ENCODE measurements at regions not wholly inside any gene's neighbourhood (a gene's known extent, or its start where the extent isn't known, plus 50 kb on each side); places are given as distances from the start of the nearest gene placed in this dataset.
"Not testable (repeated sequence)": the region's sequence is repeated elsewhere in the genome, so short reads cannot be mapped to it uniquely, and the experiment has no call there.

DNA sequence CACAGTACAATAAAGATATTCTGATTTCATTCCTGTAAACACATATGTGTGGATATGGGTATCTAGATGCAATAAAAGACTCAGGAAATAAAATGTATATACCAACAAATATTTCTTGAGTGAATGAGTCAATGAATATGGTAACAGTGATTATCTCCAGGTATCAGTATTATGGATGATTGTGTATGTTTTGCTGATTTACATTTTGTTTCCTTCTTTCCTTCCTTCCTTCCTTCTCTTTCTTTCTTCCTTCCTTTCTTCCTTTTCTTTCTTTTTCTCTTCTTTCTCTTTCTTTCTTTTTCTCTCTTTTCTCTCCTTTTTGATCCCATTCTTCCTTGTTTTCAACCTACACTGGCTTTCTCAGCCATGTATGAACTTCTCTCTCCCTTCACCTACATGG lies 85.3 kb upstream of the DLX6 start:
- Mint-ChIP-seq H3K27ac (no peak overlapping the region), H3K9me3 (no peaks in the 10 kb centered on the region), H3K4me1 (no peaks in the 10 kb centered on the region), H3K36me3 (ENCODE audit: low read depth) (no peaks in the 10 kb centered on the region), H3K27me3 (peaks cover 37% of the 10 kb centered on the region), H3K4me3 (no peak overlapping the region)
- no peak for DNase-seq
- ChIA-PET CTCF (no interaction called here), POLR2A (no interaction called here)

DNA sequence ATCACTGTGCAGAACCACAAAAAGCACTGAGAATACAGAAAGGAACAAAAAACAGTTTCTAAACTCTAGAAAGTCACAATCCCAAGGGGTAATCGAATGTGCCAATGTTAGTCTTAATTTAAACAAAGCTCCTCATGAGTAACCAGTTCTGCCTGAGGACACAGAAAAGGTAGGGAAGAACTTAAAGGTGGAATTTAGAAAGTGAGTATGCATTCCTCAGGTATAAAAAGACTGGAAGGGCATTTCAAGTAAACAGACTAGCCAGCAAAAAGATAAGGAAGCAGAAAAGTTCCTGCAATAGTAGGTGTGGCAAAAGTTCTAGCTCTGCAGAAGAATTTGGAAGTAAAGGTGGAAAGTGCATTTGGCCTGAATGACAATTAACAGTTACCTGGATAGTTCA lies 84.6 kb upstream of the DLX6 start:
- DNase-seq: no peak
- no peaks in the 10 kb centered on the region for H3K9me3 Mint-ChIP-seq
- H3K36me3 Mint-ChIP-seq (ENCODE audit: low read depth): no peaks in the 10 kb centered on the region
- H3K4me3 Mint-ChIP-seq: no peak overlapping the region
- CTCF ChIA-PET: no interaction called here
- peaks cover 34% of the 10 kb centered on the region for H3K27me3 Mint-ChIP-seq
- H3K4me1 Mint-ChIP-seq: no peaks in the 10 kb centered on the region
- POLR2A ChIA-PET: no interaction called here
- no peak overlapping the region for H3K27ac Mint-ChIP-seq

- H3K27ac Mint-ChIP-seq: no peak overlapping the region
- no peaks in the 10 kb centered on the region for H3K4me1 Mint-ChIP-seq
- no peaks in the 10 kb centered on the region for H3K9me3 Mint-ChIP-seq
- H3K4me3 Mint-ChIP-seq: no peak overlapping the region
- CTCF ChIA-PET: no interaction called here
- H3K36me3 Mint-ChIP-seq (ENCODE audit: low read depth): no peaks in the 10 kb centered on the region
- POLR2A ChIA-PET: no interaction called here
- H3K27me3 Mint-ChIP-seq: peaks cover 32% of the 10 kb centered on the region
- no peak for DNase-seq
Measured at GRCh38 chr7:96921231-96921630, 84.1 kb upstream of the DLX6 start.

DNA sequence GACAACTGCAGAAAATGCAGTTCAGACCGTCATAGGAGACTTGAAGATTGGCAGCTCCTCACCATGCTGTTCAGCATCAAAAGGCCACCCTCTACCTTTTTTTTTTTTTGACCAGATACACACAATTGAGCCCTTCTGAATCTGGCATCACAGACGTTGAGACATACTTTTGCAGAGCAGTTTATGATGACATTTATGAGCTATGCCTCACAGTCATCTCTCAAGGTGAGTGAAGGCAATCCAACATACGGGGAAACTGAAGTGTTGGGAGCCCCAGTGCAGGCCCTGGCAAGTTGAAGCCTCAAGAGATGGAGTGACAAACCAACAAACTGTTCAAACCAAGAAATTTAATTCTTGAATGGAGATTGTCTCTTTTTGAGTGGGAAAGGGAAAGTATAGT lies 83.6 kb upstream of the DLX6 start:
- Mint-ChIP-seq H3K27me3 (peaks cover 31% of the 10 kb centered on the region), H3K4me3 (no peak overlapping the region), H3K36me3 (ENCODE audit: low read depth) (no peaks in the 10 kb centered on the region), H3K4me1 (no peaks in the 10 kb centered on the region), H3K9me3 (no peaks in the 10 kb centered on the region), H3K27ac (no peak overlapping the region)
- ChIA-PET POLR2A (no interaction called here), CTCF (no interaction called here)
- DNase-seq: no peak

DNA sequence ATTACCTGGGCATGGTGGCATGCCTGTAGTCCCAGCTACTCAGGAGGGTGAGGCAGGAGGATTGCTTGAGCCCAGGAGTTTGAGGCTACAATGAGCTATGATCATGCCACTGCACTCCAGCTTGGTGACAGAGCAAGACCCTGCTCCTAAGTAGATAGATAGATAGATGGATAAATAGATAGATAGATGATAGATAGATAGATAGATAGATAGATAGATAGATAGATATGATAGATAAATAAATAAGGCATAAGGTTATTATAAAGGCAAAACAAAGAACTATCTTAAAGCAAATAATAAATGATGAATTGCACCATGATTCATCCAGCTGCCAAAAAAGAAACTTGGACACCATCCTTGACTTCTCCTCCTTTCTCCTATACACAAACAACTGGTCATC lies 82.0 kb upstream of the DLX6 start:
- H3K9me3 Mint-ChIP-seq; H3K27ac Mint-ChIP-seq; POLR2A ChIA-PET; CTCF ChIA-PET; H3K4me3 Mint-ChIP-seq; H3K36me3 Mint-ChIP-seq (ENCODE audit: low read depth); H3K4me1 Mint-ChIP-seq; DNase-seq: not testable (repeated sequence)
- peaks cover 29% of the 10 kb centered on the region for H3K27me3 Mint-ChIP-seq

DNA sequence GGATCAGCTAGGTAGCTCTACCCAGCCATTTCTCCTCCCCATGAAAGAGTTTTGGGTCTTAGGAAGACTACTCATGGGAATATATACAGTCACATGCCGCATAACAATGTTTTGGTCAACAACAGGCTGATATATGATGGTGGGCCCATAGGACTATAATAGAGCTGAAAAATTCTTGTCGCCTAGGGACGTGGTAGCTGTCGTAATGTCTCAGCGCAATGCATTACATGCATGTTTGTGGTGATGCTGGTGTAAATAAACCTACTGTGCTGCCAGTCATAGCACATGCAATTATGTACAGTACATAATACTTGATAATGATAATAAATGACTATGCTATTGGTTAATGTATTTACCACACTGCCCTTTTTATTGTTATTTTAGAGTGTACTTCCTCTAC lies 78.2 kb upstream of the DLX6 start:
- no peaks in the 10 kb centered on the region for H3K4me1 Mint-ChIP-seq
- H3K9me3 Mint-ChIP-seq: no peaks in the 10 kb centered on the region
- CTCF ChIA-PET: no interaction called here
- H3K36me3 Mint-ChIP-seq (ENCODE audit: low read depth): no peaks in the 10 kb centered on the region
- POLR2A ChIA-PET: no interaction called here
- H3K27me3 Mint-ChIP-seq: peaks cover 15% of the 10 kb centered on the region
- no peak for DNase-seq
- no peak overlapping the region for H3K27ac Mint-ChIP-seq
- H3K4me3 Mint-ChIP-seq: no peak overlapping the region

DNA sequence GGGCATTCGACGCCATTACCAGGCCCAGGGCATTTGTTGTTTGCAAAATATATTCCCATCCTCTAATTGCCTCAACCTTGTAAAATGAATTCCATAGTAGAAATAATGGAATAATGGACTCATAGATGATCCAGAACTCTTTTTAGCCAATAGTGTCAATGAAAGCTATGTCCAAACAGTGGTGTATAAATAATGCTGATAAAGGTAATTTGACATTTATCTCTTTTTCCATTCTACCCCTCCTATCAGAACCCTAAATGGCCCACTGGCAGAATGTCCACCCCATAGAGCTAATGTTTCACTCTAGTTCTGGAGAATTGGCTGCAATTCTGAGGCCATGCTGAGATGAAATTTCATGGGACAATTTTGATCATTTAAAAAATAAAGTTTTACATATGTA lies 76.4 kb upstream of the DLX6 start:
- no peaks in the 10 kb centered on the region for H3K9me3 Mint-ChIP-seq
- peaks cover 10% of the 10 kb centered on the region for H3K27me3 Mint-ChIP-seq
- H3K4me1 Mint-ChIP-seq: no peaks in the 10 kb centered on the region
- DNase-seq: no peak
- no peaks in the 10 kb centered on the region for H3K36me3 Mint-ChIP-seq (ENCODE audit: low read depth)
- ChIA-PET CTCF (interaction anchor here (0.5 kb wide), 1 partner anchor 727 kb away, joined by 3 read pairs; no protein-coding TSS in a partner anchor), POLR2A (no interaction called here)
- H3K4me3 Mint-ChIP-seq: no peak overlapping the region
- no peak overlapping the region for H3K27ac Mint-ChIP-seq

- Mint-ChIP-seq H3K4me1 (no peaks in the 10 kb centered on the region), H3K4me3 (no peak overlapping the region), H3K36me3 (ENCODE audit: low read depth) (no peaks in the 10 kb centered on the region), H3K27me3 (peaks cover 4% of the 10 kb centered on the region), H3K9me3 (no peaks in the 10 kb centered on the region), H3K27ac (no peak overlapping the region)
- no peak for DNase-seq
- ChIA-PET CTCF (no interaction called here), POLR2A (no interaction called here)
Measured at GRCh38 chr7:96931891-96932290, 73.5 kb upstream of the DLX6 start.

- Mint-ChIP-seq H3K9me3 (no peaks in the 10 kb centered on the region), H3K27me3 (peaks cover 4% of the 10 kb centered on the region), H3K27ac (no peak overlapping the region), H3K4me3 (no peak overlapping the region), H3K36me3 (ENCODE audit: low read depth) (no peaks in the 10 kb centered on the region), H3K4me1 (no peaks in the 10 kb centered on the region)
- ChIA-PET POLR2A (no interaction called here), CTCF (no interaction called here)
- no peak for DNase-seq
Measured at GRCh38 chr7:96933067-96933645, 72.2 kb upstream of the DLX6 start.

GRCh38 chr7:96936621-96937020 lies 68.7 kb upstream of the DLX6 start:
- H3K9me3 Mint-ChIP-seq: no peaks in the 10 kb centered on the region
- H3K27ac Mint-ChIP-seq: no peak overlapping the region
- CTCF ChIA-PET: no interaction called here
- POLR2A ChIA-PET: no interaction called here
- H3K4me3 Mint-ChIP-seq: no peak overlapping the region
- peaks cover 4% of the 10 kb centered on the region for H3K27me3 Mint-ChIP-seq
- no peaks in the 10 kb centered on the region for H3K36me3 Mint-ChIP-seq (ENCODE audit: low read depth)
- no peak for DNase-seq
- no peaks in the 10 kb centered on the region for H3K4me1 Mint-ChIP-seq

GRCh38 chr7:96942112-96942511 lies 63.2 kb upstream of the DLX6 start:
- H3K4me1 Mint-ChIP-seq: no peaks in the 10 kb centered on the region
- POLR2A ChIA-PET: no interaction called here
- no peak overlapping the region for H3K27ac Mint-ChIP-seq
- H3K36me3 Mint-ChIP-seq (ENCODE audit: low read depth): no peaks in the 10 kb centered on the region
- CTCF ChIA-PET: no interaction called here
- no peaks in the 10 kb centered on the region for H3K9me3 Mint-ChIP-seq
- peaks cover 6% of the 10 kb centered on the region for H3K27me3 Mint-ChIP-seq
- no peak overlapping the region for H3K4me3 Mint-ChIP-seq
- no peak for DNase-seq

DNA sequence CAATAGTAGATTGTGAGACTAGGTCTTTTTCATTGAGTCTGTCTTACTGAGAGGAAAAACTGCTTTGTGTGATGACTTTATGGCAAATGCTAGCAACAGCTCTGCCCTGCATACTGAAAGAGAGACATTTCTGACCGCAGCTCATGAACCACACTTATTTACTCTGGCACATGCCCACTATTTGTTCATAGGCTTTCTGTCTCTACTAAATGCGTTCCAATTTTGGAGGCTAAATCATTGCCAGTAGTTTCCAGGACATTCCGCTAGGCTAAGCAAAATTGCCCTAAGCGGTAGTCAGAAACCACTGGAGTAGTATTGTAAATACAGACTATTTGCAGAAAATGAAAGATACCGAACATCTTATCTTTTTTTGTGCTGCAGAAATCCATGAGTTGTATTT lies 55.6 kb upstream of the DLX6 start:
- H3K9me3 Mint-ChIP-seq: no peaks in the 10 kb centered on the region
- ChIA-PET POLR2A (no interaction called here), CTCF (no interaction called here)
- no peak overlapping the region for H3K27ac Mint-ChIP-seq
- no peaks in the 10 kb centered on the region for H3K4me1 Mint-ChIP-seq
- no peaks in the 10 kb centered on the region for H3K36me3 Mint-ChIP-seq (ENCODE audit: low read depth)
- DNase-seq: no peak
- no peak overlapping the region for H3K4me3 Mint-ChIP-seq
- peaks cover 15% of the 10 kb centered on the region for H3K27me3 Mint-ChIP-seq

- no peak for DNase-seq
- no peak overlapping the region for H3K4me3 Mint-ChIP-seq
- ChIA-PET CTCF (no interaction called here), POLR2A (no interaction called here)
- no peaks in the 10 kb centered on the region for H3K9me3 Mint-ChIP-seq
- peaks cover 21% of the 10 kb centered on the region for H3K27me3 Mint-ChIP-seq
- no peaks in the 10 kb centered on the region for H3K4me1 Mint-ChIP-seq
- no peak overlapping the region for H3K27ac Mint-ChIP-seq
- no peaks in the 10 kb centered on the region for H3K36me3 Mint-ChIP-seq (ENCODE audit: low read depth)
Measured at GRCh38 chr7:96952974-96953391, 52.4 kb upstream of the DLX6 start.

DNA sequence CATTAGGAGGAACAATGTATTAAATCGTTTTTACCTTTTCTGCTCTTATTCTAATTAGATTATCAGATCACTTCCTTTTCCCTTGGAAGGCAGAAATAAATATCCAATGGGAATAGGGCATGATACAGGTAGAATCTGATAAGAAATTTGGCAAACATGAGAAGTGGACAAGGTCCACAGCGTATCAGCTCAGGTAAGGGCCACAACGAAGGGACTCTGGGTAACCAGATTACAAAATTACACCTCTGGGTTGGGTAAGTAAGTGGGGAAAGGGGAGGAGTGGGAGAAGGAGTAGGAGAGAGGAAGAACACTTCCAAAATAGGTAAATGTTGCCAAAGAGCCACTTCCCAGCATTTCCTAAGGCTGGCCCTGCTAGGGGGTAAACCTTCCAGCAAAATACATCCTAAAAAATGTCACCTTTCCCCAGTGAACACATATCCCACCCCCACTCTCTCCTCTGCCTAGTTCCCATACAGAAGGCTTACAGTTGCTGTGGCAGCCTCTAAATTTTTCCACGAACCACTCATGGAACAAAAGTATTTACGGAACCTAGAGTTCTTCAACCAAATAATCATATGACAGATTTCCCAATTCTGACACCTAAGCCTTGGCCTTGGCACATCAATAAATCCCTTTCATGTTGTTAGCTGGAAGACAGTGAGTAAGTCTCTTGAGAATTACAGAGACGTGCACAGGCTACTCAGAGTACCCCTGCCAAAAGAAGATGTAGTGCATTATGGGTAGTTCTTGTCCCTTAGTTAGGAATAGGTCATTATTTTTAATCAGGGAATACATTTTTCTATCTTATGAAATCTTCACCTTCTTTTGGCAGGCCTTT lies 51.5 kb upstream of the DLX6 start:
- Mint-ChIP-seq H3K27me3 (peaks cover 25% of the 10 kb centered on the region), H3K27ac (no peak overlapping the region), H3K4me3 (no peak overlapping the region), H3K9me3 (no peaks in the 10 kb centered on the region), H3K4me1 (no peaks in the 10 kb centered on the region), H3K36me3 (ENCODE audit: low read depth) (no peaks in the 10 kb centered on the region)
- POLR2A ChIA-PET: no interaction called here
- no peak for DNase-seq
- CTCF ChIA-PET: interaction anchor here (1.3 kb wide), 1 partner anchor 18 kb away, joined by 3 read pairs; no protein-coding TSS in a partner anchor

Measured in activated CD4-positive, alpha-beta T cell treated with anti-CD3 and anti-CD28 coated beads, Interleukin-2, amount 10 ng/mL, durations not matched to agents 7 days and 5 days (primary cell).